G401 (cell line): ENCODE measurements at regions not wholly inside any gene's neighbourhood (a gene's known extent, or its start where the extent isn't known, plus 50 kb on each side); places are given as distances from the start of the nearest gene placed in this dataset.

ENCODE experiments used
- DNase-seq: peaks from one replicate; pipeline ENCODE4 v3.0.0-alpha.2; 2015; ENCODE audit warnings: low spot score
- in situ Hi-C: cut with HindIII; loops from 2 replicates; pipeline ENCODE4 v1.10.0; 2016; ENCODE audit warnings: low sequenced_read_pairs, mixed read lengths

DNA sequence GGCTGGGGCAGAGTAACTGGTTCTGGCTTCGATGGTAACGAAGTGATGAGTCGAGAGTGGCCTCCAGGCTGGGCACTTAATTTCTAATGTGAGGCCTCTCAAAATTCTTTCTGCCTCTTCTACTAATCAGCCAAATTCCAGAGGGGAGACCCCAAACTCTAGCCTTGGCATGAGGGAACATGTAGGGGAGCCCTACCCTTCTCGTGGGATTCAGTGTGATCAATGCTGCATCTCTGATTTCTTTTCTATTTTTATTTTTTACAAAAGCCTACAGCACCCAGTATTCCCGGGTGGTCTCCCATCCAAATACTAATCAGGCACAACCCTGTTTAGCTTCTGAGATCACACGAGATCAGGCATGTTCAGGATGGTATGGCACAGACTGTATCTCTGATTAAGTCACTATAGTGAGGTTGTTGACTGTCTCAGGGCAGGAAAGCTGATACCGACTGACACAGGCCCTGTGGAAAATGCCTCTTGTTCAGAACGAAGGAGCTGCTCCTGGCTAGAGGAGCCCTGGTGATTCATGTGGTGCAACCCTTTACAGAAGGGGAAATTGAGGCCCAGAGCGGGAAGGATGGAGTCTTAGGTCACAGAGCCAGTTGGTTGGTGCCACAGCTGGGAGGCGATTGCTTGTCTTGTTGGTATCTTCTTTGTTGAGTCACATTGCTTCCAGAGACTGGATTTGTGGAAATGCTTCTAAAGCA, 126.3 kb upstream of the HS6ST1 start:
- no peak for DNase-seq
- in situ Hi-C loops = no loop called here

DNA sequence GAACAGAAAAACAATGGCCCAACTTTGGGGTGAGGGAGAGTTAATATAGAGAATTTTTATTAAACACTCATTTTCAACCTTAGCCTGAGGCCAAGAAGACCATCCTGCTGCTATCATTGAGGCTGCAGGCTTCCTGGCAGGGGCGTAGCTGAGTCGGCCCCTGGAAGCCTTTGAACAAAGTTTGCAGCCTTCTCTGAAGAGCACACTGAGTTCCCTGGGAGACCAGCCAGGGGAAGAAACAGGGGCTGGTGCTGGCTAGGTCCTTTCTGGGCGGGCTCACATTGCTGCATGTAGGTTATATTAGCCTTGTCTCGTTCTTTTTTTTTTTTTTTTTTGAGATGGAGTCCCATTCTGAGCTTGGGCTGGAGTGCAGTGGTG, 126.8 kb upstream of the HS6ST1 start:
- in situ Hi-C loops = no loop called here
- no peak for DNase-seq

DNA sequence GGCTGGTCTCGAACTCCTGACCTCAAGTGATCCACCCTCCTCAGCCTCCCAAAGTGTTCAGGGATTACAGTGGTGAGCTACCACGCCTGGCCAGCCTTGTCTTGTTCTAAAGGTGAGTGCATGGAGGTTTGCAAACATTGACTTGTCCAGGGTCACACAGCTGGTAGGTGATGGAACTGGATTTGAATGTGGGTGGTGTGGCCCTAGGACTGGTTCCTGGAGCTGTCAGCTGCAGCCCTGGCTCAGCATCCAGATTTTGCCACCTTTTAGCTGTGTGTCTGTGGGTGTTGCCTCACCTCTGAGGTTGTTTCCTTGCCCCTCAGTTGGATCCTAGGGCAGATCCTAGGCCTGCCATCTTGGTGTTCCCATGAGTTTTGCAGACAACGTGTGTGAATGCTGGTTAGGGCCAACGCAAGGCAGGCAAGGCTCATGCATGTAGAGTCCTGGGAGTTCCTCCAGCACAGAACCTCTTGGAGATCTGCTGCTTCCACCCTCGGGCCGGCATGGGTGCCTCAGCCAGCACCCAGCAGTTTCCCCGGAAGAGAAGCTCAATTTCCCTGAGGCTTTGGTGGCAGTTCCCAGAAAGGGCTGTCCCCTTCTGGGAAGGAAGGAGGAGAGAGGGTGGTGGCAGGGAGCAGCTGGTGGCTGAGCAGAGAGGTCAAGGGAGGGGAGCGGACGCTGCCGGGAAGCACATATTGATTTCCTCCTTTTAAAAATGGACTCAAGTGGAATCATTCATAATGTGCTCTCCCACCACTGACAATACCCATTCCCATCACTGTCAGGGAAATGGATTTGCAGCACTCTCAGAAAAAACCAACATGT, 127.6 kb upstream of the HS6ST1 start:
- in situ Hi-C loops = no loop called here
- no peak for DNase-seq

DNA sequence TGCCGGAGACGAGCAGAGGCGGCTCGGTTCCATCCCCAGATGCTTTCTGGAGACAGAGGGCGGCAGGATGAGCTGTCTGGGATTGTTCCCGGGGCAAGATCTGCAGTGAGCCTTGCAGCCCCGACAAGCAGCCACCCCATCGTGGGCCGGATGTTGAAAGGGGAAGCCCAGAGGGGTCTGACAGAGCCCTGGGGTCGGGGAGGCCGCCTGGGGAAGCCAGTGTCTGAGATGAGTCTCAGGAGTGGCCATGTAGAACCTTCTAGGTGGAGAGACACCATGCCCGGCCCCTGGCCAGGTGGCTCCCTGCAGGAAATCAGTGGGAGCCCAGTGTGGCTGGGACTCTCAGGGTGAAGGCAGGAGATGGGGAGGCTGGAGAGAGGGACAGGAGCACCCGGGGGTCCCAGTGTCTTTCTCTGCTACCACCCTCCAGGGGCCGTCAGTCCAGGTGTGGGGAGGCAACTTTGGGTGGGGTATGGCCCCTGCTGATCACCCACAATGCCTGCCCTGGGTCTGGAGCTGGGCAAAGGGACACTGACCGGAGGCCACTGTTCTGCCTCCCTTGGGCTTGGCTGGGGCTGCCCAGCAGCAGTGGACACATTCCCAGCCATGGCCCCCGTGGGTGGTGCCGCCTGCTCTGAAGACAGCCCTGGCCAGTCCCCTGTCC, 128.3 kb upstream of the HS6ST1 start:
- DNase-seq = no peak

DNA sequence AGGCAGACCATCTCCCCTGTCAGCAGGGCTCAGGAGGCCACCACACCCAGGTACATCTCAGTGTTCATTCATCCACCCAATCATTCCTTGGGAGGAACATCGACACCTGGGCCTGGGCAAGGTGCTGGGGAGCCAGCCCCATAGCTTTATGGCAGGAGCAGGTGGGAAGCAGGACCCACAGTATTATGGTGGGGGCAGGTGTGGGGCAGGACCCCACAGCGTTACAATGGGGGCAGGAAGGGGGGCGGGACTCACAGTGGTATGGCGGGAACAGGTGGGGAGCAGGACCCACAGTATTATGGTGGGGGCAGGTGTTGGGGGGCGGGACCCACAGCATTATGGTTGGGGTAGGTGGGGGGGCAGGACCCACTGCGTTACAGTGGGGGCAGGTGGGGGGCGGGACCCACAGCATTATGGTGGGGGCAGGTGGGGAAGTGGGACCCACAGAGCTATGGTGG, 128.9 kb upstream of the HS6ST1 start:
- no peak for DNase-seq
- in situ Hi-C loops = no loop called here

More for the DNA sequence above, 128.3 kb upstream of the HS6ST1 start:
- in situ Hi-C loops = no loop called here

DNA sequence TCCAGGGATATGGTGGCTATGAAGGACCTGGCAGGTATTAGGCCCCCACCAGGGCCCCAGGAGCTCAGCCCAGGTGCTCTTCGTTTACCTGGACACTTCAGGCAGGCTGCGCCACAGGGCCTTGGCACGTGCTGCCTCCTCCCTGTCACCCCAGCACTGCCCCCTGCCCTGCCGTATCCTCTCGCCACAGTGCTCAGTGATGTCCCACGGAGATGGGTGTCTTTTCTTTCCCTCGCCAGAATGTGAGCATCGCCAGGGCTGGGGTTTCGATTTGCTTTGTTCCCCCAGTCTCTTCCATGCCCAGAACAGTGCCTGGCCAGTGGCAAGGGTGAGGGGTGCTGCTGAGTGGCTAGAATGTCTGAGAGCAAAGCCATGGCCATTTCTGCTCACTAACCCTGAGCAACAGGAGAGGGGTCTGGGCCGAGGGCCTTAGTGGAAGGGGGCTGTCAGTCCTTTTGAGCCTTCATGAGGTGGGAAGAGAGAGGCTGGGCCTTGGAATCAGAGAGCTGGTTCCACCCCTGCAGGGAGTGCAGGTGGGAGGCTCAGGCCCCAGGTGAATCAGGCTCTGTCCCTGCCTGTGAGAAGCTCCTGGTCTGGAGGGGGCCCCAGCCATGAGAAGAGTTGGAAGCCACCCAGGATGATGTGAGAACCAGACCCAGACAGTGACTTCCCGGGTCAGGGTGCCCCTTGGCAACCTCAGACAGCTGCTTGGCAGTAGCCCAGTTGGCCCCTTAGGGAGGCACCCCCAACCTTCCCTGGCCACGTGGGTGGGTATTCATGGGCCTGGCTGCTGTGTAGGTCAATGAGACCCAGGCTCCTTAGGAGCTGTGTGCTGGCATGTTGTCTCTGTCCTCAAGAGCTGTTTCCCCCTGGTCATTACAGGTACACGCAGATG, 129.9 kb upstream of the HS6ST1 start:
- in situ Hi-C loops = no loop called here
- no peak for DNase-seq

DNA sequence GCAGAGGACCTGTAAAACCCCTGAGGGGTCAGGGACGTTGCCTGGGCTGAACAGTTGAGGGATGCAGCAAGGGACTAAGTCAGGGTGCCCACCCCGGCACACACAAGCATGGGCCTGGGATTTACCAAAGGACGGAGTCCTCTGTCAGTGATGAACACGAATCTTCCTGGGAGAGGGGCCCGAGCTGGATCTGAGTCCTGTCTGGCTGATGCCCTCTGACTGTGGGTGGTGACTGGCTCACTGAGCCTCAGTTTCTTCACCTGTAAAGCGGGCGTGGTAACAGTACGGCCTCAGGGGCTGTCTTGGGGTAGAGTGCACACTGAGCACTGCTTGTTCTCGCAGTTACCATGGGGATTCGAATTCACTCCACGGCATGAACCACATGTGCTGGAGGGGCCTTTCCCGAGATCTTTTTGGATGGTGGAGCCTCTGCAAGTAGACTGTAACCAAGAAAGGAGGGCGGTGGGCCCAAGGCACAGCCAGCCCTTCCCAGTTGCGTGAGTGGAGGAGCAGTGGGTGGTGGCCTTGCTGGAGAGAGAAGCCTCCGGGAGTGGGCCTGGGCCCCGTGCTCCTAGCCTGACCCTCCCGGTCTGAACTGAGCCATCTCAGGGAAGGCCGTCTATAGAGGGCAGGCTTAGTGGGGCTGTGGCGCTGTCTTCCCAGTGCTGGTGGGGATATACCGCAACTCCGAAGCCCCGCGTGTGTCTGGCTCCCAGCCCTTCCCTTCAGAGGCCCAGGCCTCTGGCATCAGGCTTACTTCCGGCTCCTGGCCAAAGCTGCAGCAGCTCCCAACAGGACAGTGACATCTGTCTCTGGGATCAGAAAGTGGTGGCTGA, 130.8 kb upstream of the HS6ST1 start:
- in situ Hi-C loops = no loop called here
- DNase-seq = no peak

DNA sequence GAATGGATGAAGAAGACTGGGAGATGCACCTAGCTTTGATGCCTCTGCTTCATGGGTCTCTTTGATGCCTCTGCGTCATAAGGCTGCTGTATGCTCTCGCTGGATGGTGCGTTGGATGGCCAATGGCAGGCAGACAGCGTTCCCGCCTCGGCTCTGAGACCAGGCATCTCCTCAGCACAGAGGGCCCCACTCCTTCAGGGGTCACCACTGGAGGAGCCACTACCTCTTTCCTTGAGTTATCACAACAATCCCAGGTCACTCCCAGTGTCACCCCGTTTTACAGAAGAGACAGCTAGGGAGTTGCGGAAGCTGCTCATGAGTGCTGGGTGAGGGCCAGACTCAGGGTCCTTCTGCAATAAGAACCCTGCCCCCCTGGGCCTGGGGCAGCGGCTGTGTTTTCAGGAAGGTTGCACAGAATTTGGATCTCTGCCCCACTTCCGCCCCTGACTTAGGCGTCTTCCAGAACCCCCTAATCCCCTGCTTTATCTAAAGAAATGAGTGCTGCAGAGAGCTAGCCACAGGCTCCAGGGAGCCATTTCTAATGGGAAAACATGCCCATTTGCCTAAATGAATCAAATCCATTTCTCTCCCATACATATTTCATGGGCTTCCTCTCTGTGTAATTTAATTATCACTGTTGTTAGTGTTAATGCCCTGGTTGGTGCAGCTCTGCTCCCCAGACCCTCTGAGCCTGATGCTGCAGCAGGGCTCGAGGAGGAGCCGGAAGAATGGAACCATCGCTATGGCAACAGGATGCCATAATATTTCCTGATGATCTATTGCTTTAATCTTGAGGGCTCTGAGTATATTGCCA, 131.8 kb upstream of the HS6ST1 start:
- no peak for DNase-seq
- in situ Hi-C loops = no loop called here

DNA sequence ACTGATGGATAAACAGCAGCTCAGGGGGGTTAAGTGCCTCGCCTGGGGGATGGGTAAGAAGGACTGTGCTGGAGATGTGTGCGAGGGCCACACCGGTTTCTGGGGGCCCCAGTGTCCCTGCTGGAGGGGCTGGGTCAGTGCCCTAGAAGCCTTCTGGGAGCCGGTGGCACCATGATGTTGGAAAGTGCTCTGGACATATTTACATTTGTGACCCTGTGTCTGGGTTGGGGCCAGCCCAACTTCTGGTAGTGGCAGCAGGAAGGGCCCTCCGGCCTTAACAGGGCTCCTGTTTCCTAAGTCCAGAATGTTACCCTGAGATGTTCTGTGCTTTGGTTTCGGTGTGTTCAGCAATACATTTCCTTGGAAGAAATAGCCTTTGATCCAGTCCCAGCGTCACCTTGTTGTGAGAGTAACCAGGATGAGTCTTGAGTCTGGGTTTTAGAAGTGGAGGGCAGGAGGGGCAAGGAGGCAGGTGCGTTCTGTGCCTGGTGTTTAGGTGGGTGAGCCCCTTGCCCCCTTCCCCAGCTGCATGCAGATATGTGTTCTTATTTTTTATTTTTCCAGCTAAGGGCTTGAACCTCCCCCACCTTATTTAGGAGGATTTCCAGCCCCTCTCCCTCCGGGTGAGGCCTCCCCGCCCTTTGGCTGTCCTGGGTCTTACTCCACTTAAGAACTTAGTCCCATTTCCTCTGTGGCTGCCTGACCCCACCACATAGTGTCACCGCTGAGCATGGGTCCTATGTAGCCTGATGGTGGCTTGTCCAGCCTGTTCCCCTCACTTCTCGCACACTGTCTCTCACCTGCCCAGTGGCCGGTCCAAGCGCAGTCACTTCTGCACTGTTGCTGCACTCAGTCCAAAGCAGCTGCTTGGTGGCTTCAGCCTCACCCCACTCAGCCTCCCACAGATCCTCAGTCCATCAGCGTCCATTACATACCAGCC, 132.7 kb upstream of the HS6ST1 start:
- no peak for DNase-seq
- in situ Hi-C loops = no loop called here

DNA sequence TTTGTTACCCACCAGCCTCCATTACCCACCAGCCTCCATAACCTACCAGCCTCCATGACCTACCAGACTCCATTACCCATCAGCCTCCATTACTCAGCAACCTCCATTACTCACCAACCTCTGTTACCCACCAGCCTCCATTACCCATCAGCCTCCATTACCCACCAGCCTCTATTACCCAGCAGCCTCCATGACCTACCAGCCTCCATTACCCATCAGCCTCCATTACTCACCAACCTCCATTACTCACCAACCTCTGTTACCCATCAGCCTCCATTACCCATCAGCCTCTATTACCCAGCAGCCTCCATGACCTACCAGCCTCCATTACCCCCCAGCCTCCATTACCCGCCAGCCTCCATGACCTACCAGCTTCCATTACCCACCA, 133.3 kb upstream of the HS6ST1 start:
- in situ Hi-C loops = no loop called here
- DNase-seq = no peak

DNA sequence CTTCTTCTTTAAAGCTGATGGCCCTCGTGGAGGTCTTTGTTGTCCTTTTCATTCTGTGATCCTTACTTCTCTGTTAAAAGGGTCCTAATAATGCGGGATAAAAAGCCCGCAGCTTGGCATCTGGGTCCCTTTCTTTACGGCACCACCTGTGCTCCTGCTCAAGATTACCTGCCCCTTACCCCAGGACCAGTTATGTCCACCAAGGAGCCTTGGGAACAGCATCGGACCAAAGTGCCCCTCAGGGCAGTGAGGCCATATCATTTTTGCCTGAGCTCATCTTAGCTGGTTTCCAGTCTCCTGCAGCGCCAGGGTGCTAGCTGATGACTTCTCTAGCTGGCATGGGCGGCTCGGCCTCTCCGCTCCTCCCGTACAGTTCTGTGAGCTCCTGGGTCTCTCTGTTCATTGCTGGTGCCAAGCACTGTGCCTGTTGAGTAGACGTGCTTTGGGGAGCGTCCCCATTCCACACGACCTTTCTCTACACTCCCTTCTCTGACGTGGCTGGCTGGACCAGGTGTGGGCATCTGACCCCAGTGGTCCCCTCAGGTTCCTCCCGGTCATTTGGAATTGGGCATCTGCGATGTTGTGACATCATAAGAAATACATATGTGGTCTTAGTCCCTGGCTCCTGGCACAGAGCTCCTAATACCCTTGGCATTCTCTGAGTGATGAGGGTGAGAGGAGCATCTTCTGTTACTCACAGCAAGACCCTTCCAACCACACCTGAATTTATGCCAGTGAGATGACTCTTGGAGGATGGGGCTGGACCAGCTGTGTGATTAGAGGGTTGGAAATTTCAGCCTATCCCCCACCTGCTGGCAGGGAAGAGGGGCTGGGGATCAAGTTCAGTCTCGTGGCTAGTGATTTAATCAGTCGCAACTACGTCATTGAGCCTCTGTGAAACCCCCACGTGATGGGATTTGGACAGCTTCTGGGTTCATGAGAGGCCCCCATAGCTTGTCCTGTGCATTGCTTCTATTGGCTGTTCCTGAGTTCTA, 134.2 kb upstream of the HS6ST1 start:
- in situ Hi-C loops = no loop called here
- no peak for DNase-seq

DNA sequence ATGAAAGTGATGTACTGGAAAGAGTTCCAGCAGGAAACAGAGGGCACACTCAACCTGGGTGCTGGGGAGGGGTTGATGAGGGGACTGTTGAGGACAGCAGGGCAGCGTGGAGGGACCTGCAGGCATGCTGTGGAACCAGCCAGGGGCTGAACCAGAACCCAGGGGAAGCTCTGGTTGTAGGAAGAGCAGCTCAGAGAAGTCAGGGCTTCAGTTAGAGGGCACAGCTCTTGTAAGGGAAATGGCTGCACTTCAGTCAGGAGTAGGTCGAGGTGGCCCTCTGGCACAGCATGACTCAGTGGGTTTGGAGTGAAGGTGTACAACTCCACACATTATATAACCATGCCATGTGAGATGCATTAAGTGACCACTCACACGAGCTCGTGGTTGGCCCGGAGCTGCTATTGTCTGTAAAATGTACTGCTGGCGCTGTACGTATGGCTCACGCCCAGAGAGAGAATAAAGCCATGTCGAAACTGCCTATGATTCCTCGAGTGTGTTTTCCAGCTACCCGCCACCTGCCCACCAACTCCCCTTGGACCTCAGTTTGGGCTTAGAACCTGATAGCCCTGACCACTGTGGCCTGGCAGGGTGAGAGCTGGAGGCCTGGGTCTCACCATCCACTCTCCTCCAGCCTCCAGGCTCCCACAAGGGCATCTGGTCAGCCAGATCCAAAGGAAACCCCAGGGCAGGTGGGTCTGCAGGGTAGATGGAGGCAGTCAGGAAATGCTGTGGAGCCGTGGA, 136.5 kb upstream of the HS6ST1 start:
- in situ Hi-C loops = no loop called here
- DNase-seq = no peak

DNA sequence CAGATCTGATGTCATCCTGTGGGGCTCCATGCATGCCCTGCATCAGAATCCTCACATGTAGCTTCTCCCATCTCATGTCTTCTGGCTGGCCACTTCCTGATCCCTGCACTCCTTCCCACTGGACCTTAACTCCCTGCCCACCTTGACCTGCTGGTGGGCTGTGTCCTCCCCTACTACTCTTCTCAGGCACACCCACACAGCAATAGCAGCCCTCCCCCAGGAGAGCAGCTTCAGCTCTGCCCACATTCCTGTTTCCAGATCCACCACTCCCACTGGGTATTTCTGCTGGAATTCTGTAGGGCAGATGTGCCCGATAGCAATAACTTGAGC, 137.0 kb upstream of the HS6ST1 start:
- in situ Hi-C loops = no loop called here
- DNase-seq = no peak

DNA sequence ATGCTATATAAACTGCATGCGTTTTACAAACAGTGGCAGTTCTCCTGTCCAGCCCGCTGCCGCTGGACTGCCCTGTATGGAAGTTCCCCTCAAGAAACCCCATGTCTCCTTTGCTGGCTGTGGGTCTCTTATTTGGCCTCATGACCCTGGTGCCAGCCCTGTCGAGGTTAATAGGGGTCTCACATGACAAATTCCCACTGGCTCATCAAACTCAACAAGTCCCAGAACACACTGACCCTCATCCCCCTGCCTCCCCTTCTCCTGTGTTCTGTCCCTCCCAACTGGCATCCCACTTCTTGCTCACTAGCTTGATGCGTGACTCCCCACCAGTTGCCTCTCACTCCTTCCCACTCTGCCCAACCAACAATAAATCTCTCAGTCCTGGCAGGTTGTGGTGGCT, 137.6 kb upstream of the HS6ST1 start:
- DNase-seq = no peak
- in situ Hi-C loops = no loop called here

DNA sequence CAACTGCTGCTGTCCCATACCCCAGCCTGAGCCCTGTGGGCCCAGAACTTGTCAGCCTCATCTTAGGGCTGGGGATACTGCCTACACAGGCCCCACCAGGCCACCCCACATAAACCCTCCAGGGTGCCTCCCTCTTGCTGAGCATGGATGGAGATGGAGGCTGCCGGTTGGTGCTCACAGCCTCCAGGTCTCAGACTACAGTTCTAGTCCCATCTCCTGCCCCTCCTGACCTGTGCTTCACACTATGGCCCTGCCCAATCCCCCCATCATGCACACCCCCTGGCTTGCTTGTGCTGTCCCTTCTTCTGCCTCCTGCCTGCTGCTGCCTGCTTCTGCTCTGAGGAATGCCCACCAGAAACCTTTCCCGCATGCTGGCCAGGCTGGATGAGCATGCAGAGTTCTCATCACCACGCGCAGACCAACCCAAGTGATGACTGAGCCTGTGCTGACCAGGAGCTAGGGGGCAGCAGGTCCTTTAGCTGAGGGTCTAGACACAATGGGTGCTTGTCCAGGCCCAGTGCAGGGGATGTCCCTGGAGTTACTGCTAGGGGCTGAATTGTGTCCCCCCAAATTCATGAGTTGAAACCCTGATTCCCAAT, 138.4 kb upstream of the HS6ST1 start:
- DNase-seq = no peak
- in situ Hi-C loops = no loop called here
